HG03139 (cell line): ENCODE measurements at regions not wholly inside any gene's neighbourhood (a gene's known extent, or its start where the extent isn't known, plus 50 kb on each side); places are given as distances from the start of the nearest gene placed in this dataset.
"Not testable (repeated sequence)": the region's sequence is repeated elsewhere in the genome, so short reads cannot be mapped to it uniquely, and the experiment has no call there.

ENCODE experiments used
- ATAC-seq: cut with Tn5 transposase; IDR thresholded peaks from one replicate; pipeline ENCODE4 v1.9.1; 2021; ENCODE audit not compliant: unreplicated experiment

GRCh38 chr1:109857702-109858101 is 52.9 kb upstream of the CSF1 start:
- not testable (repeated sequence) for ATAC-seq

- ATAC-seq, result not testable (repeated sequence)
Measured at GRCh38 chr1:109855986-109856385, 54.7 kb upstream of the CSF1 start.

GRCh38 chr1:109853972-109854371 is 56.7 kb upstream of the CSF1 start:
- ATAC-seq, result not testable (repeated sequence)

DNA sequence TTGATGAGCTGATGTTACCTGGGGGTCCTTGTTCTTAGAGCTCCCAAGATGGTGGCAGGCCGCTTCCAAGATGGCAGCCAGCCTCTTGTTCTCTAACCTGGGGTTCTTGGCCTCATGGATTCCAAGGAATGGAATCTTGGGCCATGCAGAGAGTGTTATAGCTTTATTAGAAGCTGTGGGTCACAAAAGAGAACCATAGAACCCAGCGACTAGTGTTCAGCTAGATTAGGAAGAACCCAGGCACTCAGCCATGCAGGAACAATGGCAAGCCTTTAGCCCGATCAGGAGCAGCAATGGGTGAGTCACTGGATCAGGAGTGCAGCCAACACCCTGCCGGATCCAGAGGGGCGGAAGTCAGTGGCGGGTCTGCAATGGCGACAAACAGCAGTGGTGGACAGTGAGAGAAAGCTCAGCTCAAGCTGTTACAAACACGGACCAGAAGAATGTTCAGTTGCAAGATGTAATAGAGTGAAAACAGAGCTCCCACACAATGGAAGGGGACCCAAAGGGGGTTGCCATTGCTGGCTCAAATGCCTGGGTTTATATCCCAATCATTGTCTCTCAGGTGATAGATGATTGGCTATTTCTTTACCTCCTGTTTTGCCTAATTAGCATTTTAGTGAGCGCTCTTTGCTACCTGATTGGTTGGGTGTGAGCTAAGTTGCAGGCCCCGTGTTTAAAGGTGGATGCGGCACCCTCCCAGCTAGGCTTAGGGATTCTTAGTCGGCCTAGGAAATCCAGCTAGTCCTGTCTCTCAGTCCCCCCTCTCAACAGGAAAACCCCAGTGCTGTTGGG is 58.2 kb upstream of the CSF1 start:
- ATAC-seq, result not testable (repeated sequence)

GRCh38 chr1:109850827-109851226 is 59.8 kb upstream of the CSF1 start:
- no peak for ATAC-seq

DNA sequence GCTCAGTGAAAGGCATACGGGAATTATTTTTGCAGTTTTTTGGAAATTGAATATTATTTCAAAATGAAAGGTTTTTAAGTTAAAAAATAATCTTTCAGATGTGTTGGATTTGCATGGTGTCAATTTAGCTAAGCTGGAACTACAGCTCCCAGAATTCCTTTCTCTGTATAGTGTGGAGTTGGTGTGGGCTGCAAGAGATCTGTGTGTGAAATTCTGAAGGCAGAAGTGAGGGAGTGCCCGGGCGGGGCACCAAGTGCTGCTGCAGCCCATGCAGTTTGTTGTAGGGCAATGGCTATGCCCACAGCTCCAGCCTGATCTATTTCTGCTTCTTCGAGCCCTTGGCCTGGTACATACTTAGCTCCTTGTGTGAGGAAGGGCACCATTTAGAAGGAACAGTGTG is 60.5 kb upstream of the CSF1 start:
- ATAC-seq, result no peak

GRCh38 chr1:109849655-109850054 is 61.0 kb upstream of the CSF1 start:
- no peak for ATAC-seq

- no peak for ATAC-seq
Measured at GRCh38 chr1:109847251-109847650, 63.4 kb upstream of the CSF1 start.

GRCh38 chr1:109846846-109847245 is 63.8 kb upstream of the CSF1 start:
- ATAC-seq, result no peak

- ATAC-seq, result no peak
Measured at GRCh38 chr1:109846162-109846561, 64.5 kb upstream of the CSF1 start.

DNA sequence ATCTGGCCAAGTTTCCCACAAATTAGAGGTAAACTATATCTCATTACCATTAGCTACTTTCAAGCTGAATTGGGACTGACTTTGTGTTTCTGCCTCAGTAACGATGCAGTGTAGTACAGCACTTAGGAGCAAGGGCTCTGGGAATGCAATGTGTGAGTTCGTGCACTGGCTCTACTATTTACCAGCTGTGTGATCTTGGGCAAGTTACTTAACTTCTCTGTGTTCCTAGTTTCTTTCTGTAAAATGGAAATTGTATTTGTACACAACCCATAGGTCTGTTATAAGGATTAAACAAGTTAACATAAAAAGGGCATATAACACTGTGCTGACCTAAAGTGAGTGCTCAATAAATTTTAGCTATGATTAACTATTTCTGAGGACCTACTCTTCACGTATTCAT is 65.0 kb upstream of the CSF1 start:
- no peak for ATAC-seq

DNA sequence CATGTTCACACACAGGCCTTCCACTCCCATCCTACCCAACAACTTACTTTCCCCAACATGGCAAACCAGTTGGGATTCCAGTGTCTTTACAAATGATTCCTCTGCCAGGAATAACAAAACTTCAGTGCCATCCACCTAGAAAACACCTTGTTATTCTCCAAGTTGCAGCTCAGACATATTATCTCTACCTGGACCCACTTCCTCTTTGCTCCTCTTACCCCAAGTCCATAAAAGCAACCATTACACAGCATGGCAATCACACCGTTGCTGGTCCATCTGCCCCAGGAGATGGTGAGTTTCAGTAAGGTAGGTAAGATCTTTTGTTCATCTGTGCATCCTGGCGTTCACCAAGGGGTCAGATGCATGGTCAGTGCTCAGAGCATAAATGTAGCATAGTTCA is 66.0 kb upstream of the CSF1 start:
- no peak for ATAC-seq

DNA sequence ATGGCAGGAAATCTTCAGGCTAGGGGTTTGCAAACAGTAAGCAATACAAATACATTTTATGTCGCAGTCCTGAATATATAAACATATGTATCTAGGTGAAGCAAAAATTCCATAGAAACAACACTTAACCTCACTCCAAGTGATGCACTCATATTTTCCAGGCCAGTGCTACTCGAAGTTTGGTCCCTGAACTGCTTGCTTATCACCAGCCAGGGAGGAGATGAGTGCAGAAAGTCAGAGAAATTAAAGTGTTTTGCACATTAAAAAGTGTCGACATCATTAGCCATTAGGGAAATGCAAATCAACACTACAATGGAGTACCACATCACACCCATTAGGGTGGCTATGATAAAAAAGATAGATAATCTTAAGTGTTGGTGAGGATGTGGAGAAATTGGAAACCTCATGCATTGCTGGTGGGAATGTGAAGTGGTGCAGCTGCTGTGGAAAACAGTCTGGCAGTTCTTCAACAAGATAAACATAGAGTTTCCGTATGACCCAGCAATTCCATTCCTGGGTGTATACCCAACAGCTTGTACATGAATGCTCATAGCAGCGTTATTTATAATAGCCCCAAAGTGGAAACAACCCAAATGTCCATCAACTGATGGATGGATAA is 70.5 kb upstream of the CSF1 start:
- no peak for ATAC-seq

- not testable (repeated sequence) for ATAC-seq
Measured at GRCh38 chr1:109839276-109839675, 71.4 kb upstream of the CSF1 start.

DNA sequence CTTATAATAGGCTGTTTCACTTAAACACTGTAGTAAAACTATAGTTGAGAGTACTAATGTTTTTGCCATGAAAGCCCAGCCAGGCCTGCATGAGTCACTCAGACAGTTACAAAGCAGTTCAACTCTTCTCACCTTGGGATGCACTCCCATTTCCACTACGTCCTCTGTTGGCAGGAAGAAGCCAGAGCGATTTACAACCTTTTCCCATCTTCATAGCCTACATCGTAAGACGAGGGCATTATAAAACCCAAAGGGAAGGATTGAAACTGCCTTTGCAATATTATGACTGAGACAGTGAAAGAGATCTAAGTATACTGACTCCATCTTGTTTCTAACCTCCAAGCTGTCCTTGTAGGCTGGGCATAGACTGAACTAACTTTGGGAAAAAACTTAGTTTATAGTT is 71.8 kb upstream of the CSF1 start:
- no peak for ATAC-seq

GRCh38 chr1:109837852-109838570 is 72.6 kb upstream of the CSF1 start:
- no peak for ATAC-seq

DNA sequence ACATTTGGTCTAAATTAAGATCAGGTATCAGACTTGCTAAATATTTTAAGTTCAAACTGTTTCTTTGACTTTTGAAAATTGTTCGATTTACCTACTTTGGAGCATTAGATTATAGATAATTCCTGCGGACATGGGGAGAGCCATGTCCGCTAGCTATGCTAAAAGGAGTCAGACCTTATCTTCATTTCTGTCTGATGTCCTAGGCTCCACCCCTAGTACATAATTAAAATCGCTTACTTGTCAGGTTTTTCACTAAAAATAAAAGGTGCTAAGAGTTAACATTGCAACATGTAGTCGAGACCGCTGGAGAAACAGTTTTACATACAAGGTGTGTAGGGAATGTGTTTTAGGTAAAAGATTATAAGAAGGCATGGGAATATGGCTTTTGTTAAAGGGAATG is 71.9 kb upstream of the EPS8L3 start:
- not testable (repeated sequence) for ATAC-seq

DNA sequence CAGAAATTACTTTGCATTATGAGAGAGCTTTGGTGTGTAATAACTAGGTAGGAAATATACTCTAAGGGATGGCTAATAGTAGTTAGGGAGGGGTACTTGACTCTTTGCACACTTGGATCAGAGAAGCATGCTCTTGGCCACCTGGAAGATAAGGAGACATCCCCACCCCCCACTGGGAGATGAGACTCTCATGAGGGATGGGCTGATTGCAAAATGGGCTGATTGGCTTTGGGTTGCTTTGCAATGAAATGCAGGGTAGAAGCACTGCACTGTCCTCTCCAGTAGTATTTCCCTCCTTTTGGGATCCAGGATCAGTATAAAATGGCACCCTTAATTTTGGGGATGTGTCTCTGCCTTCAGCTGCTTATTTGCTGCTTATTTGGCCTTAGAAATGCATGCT is 71.2 kb upstream of the EPS8L3 start:
- no peak for ATAC-seq

GRCh38 chr1:109832945-109833344 is 69.2 kb upstream of the EPS8L3 start:
- no peak for ATAC-seq

DNA sequence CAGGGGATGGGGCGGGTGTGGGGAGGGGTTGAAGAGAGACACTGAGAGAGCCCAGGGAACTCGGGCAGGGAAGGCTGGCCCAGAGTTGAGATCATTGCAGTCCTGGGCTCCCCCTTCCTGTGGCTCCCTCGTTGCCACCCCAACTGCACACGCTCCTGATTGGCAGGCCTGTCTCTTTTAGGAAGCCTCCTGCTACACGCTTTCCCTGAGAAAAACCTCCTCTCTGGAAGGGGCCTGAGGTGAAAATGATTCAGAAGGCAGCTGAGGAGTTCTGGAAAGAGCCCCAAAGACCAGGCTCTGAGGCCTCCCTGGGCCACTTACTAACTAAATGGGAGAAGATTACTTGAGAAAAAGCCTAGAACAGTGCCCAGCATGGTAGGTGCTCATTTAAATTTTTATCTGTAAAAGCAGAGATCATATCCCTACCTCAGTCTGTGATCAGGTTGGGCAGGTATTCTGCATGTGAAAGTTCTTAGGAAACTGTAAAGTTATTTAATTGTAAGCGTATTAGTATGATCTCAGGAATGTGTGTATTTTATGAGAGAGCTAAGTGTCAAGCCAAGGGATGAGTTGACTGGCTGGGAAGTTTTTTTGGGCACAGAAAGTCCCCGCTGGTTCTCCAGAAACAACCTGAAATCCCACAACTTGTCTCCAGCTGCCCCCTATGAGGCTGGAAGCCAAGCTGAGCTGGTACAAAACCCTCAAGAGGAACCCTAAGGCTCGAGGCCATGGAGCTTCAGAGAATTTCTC is 65.2 kb upstream of the EPS8L3 start:
- no peak for ATAC-seq

DNA sequence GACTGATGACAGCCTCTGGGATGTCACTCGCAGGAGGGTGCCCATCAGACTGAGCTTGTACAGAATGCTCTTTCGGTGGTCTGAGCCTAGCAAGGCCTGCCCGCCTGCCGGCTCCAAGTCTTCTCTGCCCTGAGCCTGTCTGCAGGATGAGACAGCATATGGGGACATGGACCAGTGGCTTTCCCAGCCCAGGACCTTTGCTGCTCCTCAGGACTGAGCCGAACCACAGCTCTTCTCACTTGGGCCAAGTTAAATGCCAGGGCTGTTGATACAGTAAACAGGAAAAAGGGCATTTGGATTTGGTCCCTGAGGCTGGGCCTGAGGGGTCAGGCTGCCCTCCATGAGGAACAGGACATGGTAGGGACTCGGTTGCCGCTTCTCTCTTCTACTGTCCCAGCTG is 64.3 kb upstream of the EPS8L3 start:
- ATAC-seq, result no peak
